ENCODE measurements at regions not wholly inside any gene's neighbourhood (a gene's known extent, or its start where the extent isn't known, plus 50 kb on each side); places are given as distances from the start of the nearest gene placed in this dataset.

DNA sequence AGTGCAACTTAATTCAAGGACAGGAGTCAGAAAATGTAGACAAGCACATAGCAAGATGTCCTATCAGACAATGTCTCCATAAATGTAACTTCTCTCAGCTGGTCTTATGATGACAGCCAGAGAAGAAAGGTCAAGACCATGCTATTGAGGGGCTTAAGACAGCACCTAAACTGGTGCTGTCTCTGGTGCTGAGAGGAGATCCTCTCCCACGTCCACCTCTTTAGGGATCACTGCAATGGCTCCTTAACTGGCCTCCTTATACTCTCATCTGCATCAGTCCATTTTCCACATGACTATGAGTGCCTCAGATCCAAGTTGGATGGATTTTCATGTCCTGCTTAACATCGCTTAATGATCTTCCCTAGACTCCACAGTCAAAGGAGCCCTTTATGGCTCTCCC is 210.6 kb downstream of the ARL4A start:
- H3K9ac ChIP-seq (ENCODE audit: low read depth in 1 of 2, low read length in 2 of 2), result no peak overlapping the region
- 92% methylated on average over 2 of the region's 2 CpGs for WGBS
- no peak overlapping the region for H3K27ac ChIP-seq (ENCODE audit: low read depth in 1 of 2, low read length in 2 of 2)
- no peak for DNase-seq (ENCODE audit: low spot score)
- TF ChIP-seq RAD21 (IDR thresholded peaks at IDR 0.05), result no peak
- TF ChIP-seq RXRA (IDR thresholded peaks at IDR 0.05), result no peak
- TF ChIP-seq GABPA (IDR thresholded peaks at IDR 0.05 in 1 of 2, conservative IDR thresholded peaks at IDR 0.05 in 1 of 2), result no peak
- no peak for TF ChIP-seq FOXA1 (IDR thresholded peaks at IDR 0.05)
- no peak for TF ChIP-seq HNF4G (IDR thresholded peaks at IDR 0.05)
- no peak for TF ChIP-seq NR2F2 (IDR thresholded peaks at IDR 0.05)
- TF ChIP-seq, protein P1, sequence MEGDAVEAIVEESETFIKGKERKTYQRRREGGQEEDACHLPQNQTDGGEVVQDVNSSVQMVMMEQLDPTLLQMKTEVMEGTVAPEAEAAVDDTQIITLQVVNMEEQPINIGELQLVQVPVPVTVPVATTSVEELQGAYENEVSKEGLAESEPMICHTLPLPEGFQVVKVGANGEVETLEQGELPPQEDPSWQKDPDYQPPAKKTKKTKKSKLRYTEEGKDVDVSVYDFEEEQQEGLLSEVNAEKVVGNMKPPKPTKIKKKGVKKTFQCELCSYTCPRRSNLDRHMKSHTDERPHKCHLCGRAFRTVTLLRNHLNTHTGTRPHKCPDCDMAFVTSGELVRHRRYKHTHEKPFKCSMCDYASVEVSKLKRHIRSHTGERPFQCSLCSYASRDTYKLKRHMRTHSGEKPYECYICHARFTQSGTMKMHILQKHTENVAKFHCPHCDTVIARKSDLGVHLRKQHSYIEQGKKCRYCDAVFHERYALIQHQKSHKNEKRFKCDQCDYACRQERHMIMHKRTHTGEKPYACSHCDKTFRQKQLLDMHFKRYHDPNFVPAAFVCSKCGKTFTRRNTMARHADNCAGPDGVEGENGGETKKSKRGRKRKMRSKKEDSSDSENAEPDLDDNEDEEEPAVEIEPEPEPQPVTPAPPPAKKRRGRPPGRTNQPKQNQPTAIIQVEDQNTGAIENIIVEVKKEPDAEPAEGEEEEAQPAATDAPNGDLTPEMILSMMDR (IDR thresholded peaks at IDR 0.05; ENCODE audit: low read depth, low read length, missing input control), result no peak
- no peak for TF ChIP-seq HNF4A (conservative IDR thresholded peaks at IDR 0.05)
- no peak for TF ChIP-seq TAF1 (conservative IDR thresholded peaks at IDR 0.05)
- TF ChIP-seq SP1 (IDR thresholded peaks at IDR 0.05), result no peak
- no peak for TF ChIP-seq EGR1 (IDR thresholded peaks at IDR 0.05; ENCODE audit: low read depth in 2 of 2)
- no peak for TF ChIP-seq JUND (IDR thresholded peaks at IDR 0.05)
- TF ChIP-seq, protein P2, sequence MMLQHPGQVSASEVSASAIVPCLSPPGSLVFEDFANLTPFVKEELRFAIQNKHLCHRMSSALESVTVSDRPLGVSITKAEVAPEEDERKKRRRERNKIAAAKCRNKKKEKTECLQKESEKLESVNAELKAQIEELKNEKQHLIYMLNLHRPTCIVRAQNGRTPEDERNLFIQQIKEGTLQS (IDR thresholded peaks at IDR 0.05), result no peak
- TF ChIP-seq YY1 (IDR thresholded peaks at IDR 0.05), result no peak
- TF ChIP-seq, protein P3, sequence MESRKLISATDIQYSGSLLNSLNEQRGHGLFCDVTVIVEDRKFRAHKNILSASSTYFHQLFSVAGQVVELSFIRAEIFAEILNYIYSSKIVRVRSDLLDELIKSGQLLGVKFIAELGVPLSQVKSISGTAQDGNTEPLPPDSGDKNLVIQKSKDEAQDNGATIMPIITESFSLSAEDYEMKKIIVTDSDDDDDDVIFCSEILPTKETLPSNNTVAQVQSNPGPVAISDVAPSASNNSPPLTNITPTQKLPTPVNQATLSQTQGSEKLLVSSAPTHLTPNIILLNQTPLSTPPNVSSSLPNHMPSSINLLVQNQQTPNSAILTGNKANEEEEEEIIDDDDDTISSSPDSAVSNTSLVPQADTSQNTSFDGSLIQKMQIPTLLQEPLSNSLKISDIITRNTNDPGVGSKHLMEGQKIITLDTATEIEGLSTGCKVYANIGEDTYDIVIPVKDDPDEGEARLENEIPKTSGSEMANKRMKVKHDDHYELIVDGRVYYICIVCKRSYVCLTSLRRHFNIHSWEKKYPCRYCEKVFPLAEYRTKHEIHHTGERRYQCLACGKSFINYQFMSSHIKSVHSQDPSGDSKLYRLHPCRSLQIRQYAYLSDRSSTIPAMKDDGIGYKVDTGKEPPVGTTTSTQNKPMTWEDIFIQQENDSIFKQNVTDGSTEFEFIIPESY (IDR thresholded peaks at IDR 0.05), result no peak
- H3K27me3 ChIP-seq (ENCODE audit: control insufficient read depth in 4 of 4, insufficient read depth in 4 of 4, low read length in 3 of 4), result no peaks in the 10 kb centered on the region
- H3K36me3 ChIP-seq (ENCODE audit: control insufficient read depth in 4 of 4, insufficient read depth in 3 of 4, low read depth in 1 of 4, low read length in 3 of 4), result no peaks in the 10 kb centered on the region
- H3K4me3 ChIP-seq (ENCODE audit: low read depth in 1 of 3, low read length in 3 of 3), result no peak overlapping the region
- no peaks in the 10 kb centered on the region for H3K4me1 ChIP-seq (ENCODE audit: control insufficient read depth in 4 of 4, insufficient read depth in 4 of 4, low read length in 3 of 4)
- H3K9me3 ChIP-seq (ENCODE audit: control insufficient read depth in 4 of 4, low read length in 3 of 4), result no peaks in the 10 kb centered on the region

DNA sequence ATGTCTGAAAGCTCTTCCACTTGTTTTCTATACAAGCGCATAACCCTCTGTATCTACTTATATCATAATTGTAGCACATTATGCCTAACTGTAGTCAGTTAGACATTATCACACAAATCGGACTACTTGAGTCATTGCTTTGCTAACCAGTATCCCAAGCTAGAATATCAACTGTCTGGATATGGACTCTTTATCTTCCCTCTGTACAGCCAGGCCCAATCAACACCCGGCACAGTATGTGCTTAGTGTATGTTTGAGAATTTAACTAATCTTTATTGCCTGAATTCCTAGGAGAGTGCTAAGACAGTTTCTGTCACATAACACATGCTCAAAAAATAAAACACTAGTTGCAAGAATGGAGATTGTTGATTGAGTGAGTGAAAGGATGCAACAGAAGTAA is 211.2 kb downstream of the ARL4A start:
- H3K27me3 ChIP-seq (ENCODE audit: control insufficient read depth in 4 of 4, insufficient read depth in 4 of 4, low read length in 3 of 4), result no peaks in the 10 kb centered on the region
- TF ChIP-seq, protein P4, sequence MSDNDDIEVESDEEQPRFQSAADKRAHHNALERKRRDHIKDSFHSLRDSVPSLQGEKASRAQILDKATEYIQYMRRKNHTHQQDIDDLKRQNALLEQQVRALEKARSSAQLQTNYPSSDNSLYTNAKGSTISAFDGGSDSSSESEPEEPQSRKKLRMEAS (IDR thresholded peaks at IDR 0.05), result no peak
- no peak for TF ChIP-seq RAD21 (IDR thresholded peaks at IDR 0.05)
- TF ChIP-seq, protein P3 (IDR thresholded peaks at IDR 0.05), result no peak
- no peak overlapping the region for H3K9ac ChIP-seq (ENCODE audit: low read depth in 1 of 2, low read length in 2 of 2)
- H3K9me3 ChIP-seq (ENCODE audit: control insufficient read depth in 4 of 4, low read length in 3 of 4), result no peaks in the 10 kb centered on the region
- DNase-seq (ENCODE audit: low spot score), result no peak
- H3K4me1 ChIP-seq (ENCODE audit: control insufficient read depth in 4 of 4, insufficient read depth in 4 of 4, low read length in 3 of 4), result no peaks in the 10 kb centered on the region
- H3K36me3 ChIP-seq (ENCODE audit: control insufficient read depth in 4 of 4, insufficient read depth in 3 of 4, low read depth in 1 of 4, low read length in 3 of 4), result no peaks in the 10 kb centered on the region
- no peak overlapping the region for H3K27ac ChIP-seq (ENCODE audit: low read depth in 1 of 2, low read length in 2 of 2)
- H3K4me3 ChIP-seq (ENCODE audit: low read depth in 1 of 3, low read length in 3 of 3), result no peak overlapping the region
- 92% methylated on average over 3 of the region's 3 CpGs for WGBS

Data from liver (tissue), 8 donors.